ENCODE measurements at regions not wholly inside any gene's neighbourhood (a gene's known extent, or its start where the extent isn't known, plus 50 kb on each side); places are given as distances from the start of the nearest gene placed in this dataset.

DNA sequence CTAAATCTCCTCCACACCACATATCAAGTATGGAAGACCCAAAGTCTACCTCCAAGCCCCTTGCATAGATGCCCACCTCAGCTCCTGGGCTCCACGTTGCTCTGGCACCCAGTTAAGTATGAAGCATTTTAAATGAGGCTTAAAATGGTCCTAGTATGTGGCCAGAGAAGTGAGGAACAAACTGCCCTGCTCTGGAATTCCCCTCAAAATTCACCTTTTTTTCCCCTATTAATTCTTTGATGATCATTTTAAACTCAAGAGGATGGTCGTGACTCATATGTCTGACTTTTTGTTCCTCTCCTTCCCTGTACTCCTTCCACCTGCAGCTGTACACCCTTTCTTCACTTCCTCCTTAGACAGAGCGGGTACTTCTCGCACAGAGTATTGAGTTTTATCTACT lies 234.5 kb upstream of the MYOCD start:
- TF ChIP-seq SP1 (CRISPR knock-in tag; conservative IDR thresholded peaks at IDR 0.05) (no peak), CTCF (IDR thresholded peaks at IDR 0.05) (no peak), TP53 (CRISPR knock-in tag; IDR thresholded peaks at IDR 0.05) (no peak), TEAD4 (CRISPR knock-in tag; IDR thresholded peaks at IDR 0.05) (no peak), USF1 (CRISPR knock-in tag; IDR thresholded peaks at IDR 0.05) (no peak), ATF2 (CRISPR knock-in tag; IDR thresholded peaks at IDR 0.05; ENCODE audit: borderline replicate concordance, low read depth) (no peak), ZNF138 (CRISPR knock-in tag; conservative IDR thresholded peaks at IDR 0.05) (no peak), ZNF416 (CRISPR knock-in tag; IDR thresholded peaks at IDR 0.05) (no peak)

All from WTC11 (cell line).